NCI-H774 (cell line): ENCODE measurements at regions not wholly inside any gene's neighbourhood (a gene's known extent, or its start where the extent isn't known, plus 50 kb on each side); places are given as distances from the start of the nearest gene placed in this dataset.

ENCODE experiments used
- DNase-seq: peaks from one replicate; lab custom pipeline; 2025; lab: John Stamatoyannopoulos, UW

DNA sequence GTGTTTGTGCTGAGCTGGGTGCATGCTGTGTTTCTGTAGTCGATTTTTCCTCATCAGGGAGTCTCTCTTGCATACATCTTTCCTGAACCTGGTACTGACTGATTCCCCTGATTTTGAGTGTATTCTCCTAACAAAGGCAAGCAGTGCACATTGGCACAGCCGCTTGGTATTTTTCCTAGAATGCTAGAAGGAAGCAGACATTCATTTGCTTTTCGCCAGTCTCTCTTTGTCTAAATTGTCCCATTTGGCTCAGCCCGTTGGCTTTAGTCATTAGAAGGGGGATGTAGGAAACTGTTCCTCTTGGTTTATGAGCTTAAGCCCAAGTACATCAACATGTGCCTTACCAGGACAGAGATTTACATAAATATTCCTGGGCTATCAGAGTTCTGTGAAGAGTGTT is 266.1 kb upstream of the TMTC4 start:
- DNase-seq, result no peak

DNA sequence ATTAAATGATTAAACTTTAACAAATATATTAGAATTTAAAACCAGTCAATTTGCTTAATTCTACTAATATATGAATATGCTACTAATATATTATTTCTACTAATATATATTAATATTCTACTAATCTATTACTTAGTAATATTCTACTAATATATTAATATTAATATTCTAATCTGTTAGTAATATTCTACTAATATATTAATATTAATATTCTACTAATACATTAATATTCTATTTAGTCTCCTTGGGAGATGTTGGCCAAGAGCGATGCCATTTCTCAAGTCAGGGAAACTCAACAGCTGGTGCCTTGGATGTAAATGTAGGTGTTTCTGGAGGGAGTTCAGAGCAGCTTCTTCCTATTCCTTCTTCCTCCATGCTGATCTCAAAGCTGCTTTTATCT is 259.2 kb upstream of the TMTC4 start:
- no peak for DNase-seq

DNA sequence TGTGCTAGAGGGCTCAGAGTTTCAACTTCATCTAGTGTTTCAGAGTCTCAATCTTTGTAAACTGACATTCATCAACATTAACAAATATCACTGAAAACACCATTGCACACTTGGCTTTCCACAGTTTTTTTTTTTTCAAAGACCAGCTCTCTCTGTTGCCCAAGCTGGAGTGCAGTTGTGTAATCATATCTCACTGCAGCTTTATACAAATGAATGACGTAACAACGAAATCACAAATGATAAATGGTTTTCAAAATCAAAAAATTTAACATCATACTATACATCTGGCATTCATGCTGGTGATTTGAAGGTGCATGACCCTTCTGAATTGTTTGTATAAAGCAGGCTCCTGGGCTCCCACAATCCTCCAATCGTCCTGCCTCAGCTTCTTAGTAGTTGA is 248.0 kb upstream of the TMTC4 start:
- no peak for DNase-seq

DNA sequence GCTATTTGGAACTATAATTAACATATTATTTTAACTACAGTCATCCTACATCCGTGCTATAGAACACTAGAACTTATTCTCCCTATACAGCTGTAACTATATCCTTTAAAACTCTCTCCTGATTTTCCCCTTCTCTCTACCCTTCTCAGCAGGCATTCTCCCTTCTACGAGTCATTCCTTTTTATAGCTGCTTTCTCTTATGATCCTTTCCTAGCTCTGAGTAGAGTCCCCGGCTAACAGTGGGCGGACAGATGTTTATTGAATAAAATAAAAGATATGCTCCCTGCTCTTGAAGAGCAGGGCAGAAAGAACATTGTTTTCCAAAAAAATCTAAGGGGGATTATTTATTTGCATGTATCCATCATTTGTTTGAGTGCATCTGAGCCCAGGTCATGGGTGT is 246.5 kb upstream of the TMTC4 start:
- no peak for DNase-seq

DNA sequence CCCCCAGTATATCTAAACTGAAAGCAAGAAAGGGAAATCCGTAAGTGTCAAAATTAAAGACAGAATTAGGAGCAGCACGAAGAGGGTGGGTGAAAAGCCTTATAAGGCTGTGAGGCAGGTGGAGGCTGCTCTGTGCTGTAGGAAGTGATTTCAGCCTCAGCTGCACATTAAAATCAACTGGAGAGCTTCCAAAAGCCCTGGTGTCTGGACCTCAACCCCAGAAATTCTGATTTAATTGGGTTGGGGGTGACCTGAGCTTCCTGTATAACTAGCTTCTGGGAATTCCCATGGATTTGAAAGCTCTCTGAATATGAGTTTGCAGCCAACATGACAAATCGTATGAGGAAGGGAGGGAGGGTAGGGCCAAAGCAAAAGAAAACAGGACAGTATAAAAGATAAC is 242.4 kb upstream of the TMTC4 start:
- DNase-seq, result no peak

DNA sequence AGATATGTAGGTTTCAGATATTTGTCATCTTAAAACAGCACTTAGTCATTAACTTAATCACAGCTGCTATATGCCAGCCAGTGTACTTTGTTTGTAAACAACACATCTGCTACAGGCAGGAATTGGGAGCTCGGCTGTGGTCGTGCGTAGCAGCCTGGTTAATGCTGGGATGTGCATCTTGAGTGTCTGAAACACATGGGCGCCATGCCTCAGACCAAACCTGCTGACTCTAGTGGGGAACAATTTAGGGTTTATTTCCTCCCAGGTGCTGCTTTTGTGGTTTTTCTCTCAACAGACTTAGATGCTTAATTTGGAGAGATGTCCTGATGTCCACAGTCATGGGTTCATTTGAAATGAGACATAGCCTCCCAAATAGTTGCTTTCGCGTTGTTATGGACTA is 238.5 kb upstream of the TMTC4 start:
- no peak for DNase-seq

DNA sequence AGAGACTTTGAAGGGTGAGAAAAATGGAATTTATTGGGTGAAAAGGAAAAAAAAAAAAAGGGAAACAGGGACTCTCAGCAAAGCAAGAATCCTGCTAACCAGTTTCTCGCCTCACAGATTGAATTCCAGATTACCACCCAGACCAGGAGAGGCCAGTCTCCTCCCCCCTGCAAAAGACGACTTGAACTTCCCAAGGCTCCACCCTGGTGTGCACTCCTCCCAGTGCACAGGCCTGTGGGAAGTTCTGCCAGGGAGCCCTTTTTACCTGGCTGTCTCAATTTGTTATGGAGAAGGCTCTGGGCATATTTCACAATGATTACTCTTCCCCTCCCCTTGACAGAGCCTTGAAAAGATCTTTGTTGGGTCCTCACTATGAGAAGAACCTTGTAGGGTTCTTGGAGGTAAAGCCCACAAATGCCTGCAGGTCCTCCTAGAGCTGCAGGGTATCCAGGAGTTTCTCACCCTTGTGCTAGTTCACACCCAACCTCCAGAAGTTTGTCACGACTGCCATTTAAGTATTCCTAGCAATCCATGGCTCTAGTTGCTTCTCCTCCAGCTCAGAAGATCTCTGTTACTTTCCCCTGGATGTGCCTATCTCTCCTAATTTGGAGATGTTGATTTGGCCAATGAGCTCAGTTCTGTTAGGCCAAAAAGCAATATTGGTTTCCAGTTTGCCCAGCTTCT is 229.8 kb upstream of the TMTC4 start:
- no peak for DNase-seq

DNA sequence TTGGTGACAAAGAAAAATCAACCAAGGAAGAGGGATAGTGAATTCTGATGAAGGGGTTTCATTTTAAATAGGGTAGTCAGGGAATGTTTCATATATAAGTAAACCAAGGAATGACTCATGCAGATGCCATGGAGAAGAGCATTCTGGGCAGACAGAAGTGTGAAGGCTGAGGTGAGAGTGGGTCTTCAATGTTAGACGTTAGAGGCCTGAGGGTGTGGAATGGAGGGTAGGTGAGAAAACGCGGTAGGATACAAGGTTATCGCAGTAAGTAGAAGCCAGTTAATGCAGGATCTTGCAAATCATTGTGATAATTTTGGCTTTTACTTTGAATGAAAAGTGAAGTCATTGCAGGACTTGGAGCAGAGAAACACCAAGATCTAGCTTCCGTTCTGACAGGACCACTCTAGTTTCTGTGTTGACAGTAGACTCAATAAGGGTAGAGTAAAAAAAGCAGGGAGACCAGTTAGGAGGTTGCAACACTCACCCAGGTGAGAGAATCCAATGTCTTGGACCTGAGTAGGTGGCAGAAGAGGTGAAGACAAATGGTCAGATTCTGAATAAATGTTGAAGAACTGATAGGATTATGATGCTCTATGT is 225.2 kb upstream of the TMTC4 start:
- no peak for DNase-seq

DNA sequence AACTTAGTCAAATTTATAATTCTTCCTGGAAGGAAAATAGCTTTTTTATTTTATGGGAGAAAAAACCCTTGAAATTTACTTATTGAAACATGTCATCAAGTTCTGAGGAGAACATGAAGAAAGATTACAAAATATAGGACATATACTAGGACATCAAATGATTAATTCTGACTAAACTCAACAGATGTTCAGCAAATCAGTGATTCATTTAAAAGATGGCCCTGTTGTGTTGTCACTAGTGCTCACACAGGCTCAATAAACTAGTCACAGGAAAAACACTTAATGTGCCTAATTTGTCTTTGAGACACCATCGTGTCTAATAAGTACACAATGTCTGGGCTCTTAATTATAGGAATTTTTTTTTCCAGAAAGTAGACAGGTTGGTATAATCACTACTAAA is 223.8 kb upstream of the TMTC4 start:
- DNase-seq, result no peak

DNA sequence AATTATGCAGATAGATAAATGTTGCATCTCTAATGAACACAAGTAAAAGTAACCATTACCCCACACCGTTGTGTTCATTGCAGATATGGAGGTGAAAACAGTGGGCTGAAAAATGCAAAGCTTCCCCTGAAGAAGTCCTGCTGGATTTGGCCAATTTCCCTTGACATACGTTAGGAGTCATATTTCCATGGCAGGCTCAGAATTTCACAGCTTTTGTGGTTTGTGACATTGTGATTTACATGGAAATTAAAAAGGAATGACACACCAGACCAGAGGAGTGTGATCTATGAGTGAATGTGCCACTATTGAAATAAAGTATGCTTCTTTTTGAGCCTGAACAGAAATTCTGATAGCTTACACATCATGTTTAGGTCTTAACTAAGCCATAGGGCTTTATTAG is 221.1 kb upstream of the TMTC4 start:
- no peak for DNase-seq

DNA sequence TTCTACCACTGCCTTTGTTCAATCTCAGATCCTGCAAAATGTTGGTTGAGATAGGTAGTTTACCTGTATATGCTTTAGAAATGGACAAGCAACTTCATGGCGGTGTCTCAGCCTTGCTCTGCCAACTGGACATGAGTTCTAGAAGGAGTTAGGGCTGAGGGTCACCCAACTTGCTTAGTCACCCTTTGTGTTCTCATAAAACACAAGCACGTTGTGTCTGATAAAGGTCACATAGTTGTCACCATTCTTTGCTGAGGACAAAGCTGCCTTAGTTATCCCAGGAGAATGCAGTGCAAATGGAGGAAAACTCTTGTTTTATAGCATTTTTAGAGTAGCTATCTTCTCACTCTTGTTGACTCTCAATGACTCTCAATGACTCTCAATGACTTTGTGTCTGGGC is 218.4 kb upstream of the TMTC4 start:
- DNase-seq, result no peak

DNA sequence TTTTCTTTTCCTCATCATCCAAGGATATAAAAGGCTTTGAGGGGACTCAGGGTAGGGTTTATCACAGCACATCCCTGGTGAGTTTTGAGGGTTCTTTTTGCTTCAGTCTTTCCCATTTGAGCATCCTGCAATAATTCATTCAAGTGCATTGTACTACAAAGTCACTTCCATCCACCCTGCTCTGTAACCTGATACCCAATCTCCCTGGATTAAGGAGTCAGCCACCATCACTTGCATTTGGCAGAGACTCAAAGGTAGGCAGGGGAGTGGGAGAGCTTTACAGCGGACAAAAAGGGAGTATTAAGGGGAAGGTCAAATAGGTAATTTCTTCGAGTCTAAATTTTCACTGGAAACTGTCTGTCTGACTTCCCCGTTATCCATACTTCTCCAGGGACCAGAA is 216.1 kb upstream of the TMTC4 start:
- DNase-seq, result no peak

DNA sequence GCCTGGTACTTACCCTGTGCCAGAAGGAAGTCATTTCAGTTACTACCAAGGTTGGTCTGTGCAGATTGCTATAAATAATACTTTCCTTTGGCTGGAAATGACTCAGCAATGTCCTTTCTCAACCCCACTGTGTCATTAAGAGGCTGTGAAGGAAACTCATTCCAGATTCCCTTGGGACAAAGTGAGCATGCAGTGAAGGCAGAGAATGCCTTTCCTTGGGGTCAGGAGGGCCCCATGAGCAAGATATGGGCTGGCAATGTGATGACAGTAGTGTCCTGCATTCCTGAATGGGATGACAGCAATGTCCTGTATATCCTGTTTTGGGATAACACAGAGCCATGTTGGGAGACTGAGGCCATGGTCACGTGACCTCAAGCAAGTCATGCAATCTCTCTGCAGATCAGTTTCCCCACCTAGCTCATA is 213.1 kb upstream of the TMTC4 start:
- no peak for DNase-seq

DNA sequence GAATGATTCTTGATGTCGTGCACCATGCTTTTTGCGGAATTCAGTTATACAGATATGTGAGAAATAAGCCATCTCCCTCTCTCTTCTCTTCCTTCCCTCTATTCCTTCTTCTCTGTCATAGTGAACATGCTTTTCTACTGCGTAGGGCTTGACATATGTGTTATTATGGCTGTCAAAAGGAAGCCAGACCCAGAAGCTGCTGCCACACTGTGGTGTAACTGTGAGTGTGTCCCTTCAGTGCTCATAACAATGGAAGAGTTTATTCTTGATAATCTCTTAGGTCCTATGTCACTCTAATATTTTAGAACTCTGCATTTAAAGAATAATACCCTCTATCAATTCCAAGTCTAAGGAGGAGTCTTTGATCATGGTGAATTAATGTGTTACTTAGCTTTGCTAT is 208.9 kb upstream of the TMTC4 start:
- DNase-seq, result no peak

DNA sequence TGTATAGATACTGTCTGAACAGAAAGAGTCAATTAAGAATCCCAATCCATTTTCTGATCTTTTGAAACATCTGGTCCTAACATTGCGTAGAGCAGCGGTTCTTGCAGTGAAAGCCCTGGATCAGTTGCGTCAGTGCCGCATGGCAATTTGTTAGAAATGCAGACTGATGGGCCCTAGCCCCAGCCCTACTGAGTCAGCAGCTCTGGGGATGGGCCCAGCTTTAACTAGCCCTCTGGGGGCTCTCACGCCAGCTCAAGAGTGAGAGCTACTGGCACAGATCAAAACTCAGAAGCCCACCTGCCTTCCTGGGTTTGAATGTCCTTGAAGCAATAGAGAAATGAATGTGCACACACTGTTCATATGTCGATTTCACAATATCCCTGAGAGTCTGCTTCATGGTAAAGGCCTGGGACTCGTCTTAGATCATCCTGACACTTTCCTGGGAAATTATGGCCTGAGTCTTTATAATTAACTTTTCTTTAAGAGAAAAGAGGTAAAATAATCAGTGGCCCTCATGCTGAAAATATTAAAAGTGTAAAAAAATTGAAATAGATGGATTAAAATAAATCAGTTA is 206.8 kb upstream of the TMTC4 start:
- no peak for DNase-seq

DNA sequence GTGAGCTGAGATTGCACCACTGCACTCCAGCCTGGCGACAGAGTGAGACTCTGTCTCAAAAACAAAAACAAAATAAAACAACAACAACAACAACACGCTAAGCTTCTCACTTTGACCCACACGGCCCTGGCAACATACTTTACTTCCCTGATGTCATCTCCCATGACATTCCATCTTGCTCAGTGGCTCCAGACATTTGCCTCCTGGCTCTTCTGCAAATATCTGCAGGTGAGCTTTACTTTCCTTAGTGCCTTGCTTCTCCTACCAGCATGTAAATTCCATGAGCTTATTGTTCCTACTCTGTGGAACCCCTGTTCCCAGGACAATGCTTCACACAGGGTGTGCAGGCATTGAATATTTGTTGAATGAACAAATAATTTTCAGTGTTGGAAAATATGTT is 205.6 kb upstream of the TMTC4 start:
- DNase-seq, result no peak

DNA sequence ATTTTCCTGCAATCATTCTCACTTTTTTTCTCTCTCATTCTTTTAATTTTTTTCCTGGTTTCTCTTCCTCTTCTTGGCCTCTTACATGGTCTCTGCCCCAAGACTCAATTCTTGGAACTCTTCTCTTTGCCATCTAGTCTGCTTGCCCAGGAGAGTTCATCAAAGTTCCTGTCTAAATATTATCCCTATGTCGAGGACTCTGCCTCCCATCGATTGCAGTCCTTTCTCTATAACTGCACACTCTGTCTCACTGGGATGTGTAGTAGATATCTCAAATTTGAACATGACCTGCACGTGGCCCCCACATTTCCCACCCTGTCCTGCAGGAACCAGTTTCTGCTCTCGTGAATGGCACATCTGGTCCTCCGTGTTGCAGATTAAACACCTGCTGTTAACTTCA is 204.7 kb upstream of the TMTC4 start:
- DNase-seq, result no peak

DNA sequence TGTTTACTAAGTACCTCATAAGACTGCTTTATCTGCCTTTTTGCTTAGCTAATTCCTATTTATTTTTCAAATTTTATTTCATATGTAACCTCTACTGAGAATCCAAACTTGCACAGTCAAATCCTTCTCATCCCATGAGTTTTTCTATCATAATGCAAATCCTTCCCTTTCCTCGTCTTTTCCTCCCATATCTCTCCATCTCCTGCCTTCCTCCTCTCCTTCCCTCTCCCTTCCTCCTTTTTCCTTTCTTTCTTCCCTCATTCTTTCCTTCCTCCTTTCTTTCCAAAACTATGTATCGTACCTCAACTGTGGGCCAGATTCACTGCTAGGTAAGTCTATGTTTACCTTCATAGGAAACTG is 201.4 kb upstream of the TMTC4 start:
- DNase-seq, result no peak

DNA sequence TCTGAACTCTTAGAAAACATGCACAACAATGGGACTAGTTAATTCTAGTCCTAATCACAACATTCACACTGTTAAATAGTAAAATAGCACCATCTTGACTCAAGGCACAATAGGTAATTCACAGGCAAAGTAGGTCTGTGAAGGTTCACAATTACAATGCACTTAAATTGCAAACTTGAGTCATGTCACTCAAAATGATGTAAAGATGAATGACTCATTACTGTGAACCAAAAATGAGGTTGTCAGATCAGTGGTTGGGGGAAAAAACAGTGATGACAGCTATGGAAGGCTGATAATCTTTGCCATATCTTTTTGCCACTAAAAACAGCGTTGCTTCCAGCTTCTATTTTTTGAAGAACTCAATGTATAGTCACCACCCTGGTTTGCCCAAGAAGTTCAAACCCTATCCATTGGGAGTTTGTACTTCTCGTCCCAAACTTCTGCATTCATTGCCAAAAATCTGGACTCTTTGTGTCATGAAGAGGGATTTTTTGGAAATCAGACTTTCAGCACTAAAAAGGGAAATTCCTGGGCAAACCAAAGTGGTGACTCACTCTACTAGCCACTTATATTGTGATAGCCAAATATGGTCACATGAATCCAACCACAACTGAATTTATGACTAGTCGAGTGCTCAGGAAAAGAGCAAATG is 200.9 kb upstream of the TMTC4 start:
- no peak for DNase-seq

DNA sequence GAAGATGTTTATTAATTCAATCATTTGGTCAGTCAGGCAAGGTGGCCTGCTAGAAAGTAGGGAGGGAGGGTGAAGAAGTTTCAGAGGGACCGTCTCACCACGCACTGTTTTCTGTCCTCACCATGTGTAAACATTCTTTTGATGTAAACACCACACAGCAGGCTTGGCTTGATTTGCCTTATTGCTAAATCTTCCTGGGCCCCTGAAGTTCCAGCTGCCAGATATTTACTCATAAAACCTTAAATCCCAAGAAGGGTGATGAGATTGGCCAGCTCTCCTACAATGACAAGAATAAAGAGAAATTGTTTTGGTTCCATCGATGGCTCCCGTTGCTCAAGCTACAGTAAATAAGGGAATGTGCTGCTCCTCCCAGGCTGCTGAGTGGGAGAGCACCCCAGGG is 198.2 kb upstream of the TMTC4 start:
- DNase-seq, result no peak

DNA sequence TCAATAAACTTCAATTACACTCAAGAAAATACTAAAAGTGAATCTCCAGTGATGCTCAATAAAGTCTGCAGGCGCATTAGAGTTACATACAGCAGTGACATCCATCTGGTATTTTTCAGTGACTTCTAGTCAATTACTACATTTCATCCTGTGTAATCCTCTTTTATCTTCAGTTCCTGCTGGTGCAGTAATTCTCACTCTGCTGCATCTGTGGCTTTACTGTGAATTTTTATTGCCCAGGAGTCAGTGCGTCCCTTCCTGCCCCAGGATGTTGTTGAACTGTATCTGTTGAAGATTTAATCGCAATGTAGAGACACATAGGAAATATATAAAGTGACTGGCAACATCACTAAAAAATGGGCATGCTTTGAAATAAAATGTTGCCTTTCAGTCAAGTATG is 196.3 kb upstream of the TMTC4 start:
- no peak for DNase-seq

DNA sequence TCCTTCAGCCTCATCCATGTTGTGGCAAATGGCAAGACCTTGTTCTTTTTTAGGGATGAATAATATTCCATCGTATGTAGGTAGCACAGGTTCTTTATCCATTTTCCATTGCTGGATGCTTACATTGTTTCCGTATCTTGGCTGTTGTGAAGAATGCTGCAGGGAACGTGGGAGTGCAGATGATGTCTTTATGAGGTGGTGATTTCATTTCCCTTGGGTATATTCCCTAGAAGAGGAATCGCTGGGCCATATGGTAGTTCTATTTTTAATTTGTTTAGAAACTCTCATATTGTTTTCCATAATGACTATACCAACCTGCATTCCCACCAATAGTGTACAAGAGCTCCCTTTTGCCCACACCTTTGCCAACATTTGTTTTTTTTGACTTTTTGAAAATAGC is 186.3 kb upstream of the TMTC4 start:
- DNase-seq, result no peak

DNA sequence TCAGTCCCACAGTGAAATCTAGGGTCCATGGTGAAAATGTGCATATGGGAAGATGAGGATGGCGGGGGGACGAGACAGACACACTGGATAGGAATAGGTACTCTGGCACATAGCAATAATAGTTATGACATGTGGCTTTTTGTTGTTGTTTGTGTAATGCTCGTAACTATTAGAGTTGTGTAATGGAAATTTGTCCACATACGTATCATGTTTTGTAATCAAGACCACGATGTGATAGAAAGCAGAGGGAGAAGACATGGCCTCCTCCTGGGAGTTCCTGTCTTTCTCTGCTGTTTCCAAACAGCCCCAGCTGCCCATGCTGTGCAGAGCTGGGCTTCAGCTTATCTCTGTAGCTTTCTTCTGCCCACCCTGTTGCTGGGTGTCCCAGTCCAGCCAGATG is 185.3 kb upstream of the TMTC4 start:
- no peak for DNase-seq

DNA sequence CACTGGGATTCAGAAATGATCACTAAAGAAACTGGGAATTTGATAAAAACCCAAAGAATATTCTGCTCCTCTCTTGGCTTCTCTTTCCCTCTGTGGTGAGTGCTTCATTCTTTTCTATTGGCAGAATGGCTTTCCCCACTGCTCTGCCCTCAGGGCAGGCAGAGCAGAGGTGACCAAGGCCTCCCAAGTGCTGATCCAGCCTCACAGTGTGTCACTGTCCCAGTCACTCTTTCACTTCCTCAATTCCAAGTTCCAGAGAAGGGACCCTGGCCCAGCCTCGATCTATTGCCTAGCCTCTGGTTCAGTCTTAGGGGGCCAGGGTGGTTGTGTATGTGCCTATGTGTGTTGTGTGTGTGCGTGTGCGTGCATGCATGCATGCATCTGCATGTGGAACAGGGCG is 180.6 kb upstream of the TMTC4 start:
- DNase-seq, result no peak
